Liver (tissue), 8 donors: ENCODE measurements at regions not wholly inside any gene's neighbourhood (a gene's known extent, or its start where the extent isn't known, plus 50 kb on each side); places are given as distances from the start of the nearest gene placed in this dataset.

Experiments used
- DNase-seq: peaks from one replicate; pipeline ENCODE4 v3.0.0-alpha.2; 2017; ENCODE audit warnings: low spot score
- H3K27ac ChIP-seq, 2 donors: one replicate each; pipeline ENCODE4 v1.7.0; 2013; ENCODE audit warnings: inconsistent platforms in 2 of 2, low read length in 2 of 2, control low read depth in 1 of 2, low read depth in 1 of 2, mild to moderate bottlenecking in 1 of 2
- H3K27me3 ChIP-seq, 4 donors: one replicate each; pipeline versions ENCODE4 v1.6.1 to v1.7.0; 2013; ENCODE audit warnings: low read length in 3 of 4, inconsistent platforms in 1 of 4, mild to moderate bottlenecking in 1 of 4, moderate library complexity in 1 of 4; ENCODE audit not compliant: control insufficient read depth in 4 of 4, insufficient read depth in 4 of 4
- H3K36me3 ChIP-seq, 4 donors: one replicate each; pipeline versions ENCODE4 v1.6.1 to v1.7.0; 2013; ENCODE audit warnings: low read length in 3 of 4, mild to moderate bottlenecking in 3 of 4, low read depth in 1 of 4, moderate library complexity in 1 of 4; ENCODE audit not compliant: control insufficient read depth in 4 of 4, insufficient read depth in 3 of 4
- H3K4me1 ChIP-seq, 4 donors: one replicate each; pipeline versions ENCODE4 v1.6.1 to v1.7.0; 2013; ENCODE audit warnings: low read length in 3 of 4, mild to moderate bottlenecking in 3 of 4, moderate library complexity in 1 of 4; ENCODE audit not compliant: control insufficient read depth in 4 of 4, insufficient read depth in 4 of 4
- H3K4me3 ChIP-seq, 3 donors: one replicate each; pipeline versions ENCODE4 v1.6.1 to v1.7.0; 2013; ENCODE audit warnings: low read length in 3 of 3, control low read depth in 1 of 3, low read depth in 1 of 3, mild to moderate bottlenecking in 1 of 3
- H3K9ac ChIP-seq, 2 donors: one replicate each; pipeline ENCODE4 v1.7.0; 2013; ENCODE audit warnings: low read length in 2 of 2, mild to moderate bottlenecking in 2 of 2, moderate library complexity in 2 of 2, control low read depth in 1 of 2, low read depth in 1 of 2
- H3K9me3 ChIP-seq, 4 donors: one replicate each; pipeline versions ENCODE4 v1.6.1 to v1.7.0; 2013; ENCODE audit warnings: low read length in 3 of 4; ENCODE audit not compliant: control insufficient read depth in 4 of 4
- EGR1 ChIP-seq, 2 donors: IDR thresholded peaks; 2 replicates each; pipeline ENCODE4 v1.6.1; 2016 to 2018; ENCODE audit warnings: antibody characterized with exemption in 2 of 2, low read depth in 2 of 2
- FOXA1 ChIP-seq: IDR thresholded peaks from 2 replicates; pipeline ENCODE4 v1.6.1; 2016; ENCODE audit warnings: antibody characterized with exemption
- FOXA2 ChIP-seq: IDR thresholded peaks from 2 replicates; pipeline ENCODE4 v1.6.1; 2016; ENCODE audit warnings: antibody characterized with exemption
- GABPA ChIP-seq, 2 donors: IDR thresholded peaks in 1 of 2; conservative IDR thresholded peaks in 1 of 2; 2 replicates each; pipeline ENCODE4 v1.6.1; 2016; ENCODE audit warnings: antibody characterized with exemption in 2 of 2, mild to moderate bottlenecking in 1 of 2, moderate library complexity in 1 of 2
- HNF4A ChIP-seq, 2 donors: conservative IDR thresholded peaks; 2 replicates each; pipeline ENCODE4 v1.6.1; 2016; ENCODE audit warnings: antibody characterized with exemption in 2 of 2, mild to moderate bottlenecking in 2 of 2
- HNF4G ChIP-seq: IDR thresholded peaks from 2 replicates; pipeline ENCODE4 v1.6.1; 2016; ENCODE audit warnings: antibody characterized with exemption
- JUND ChIP-seq, 2 donors: IDR thresholded peaks; 2 replicates each; pipeline ENCODE4 v1.6.1; 2016; ENCODE audit warnings: antibody characterized with exemption in 2 of 2
- NR2F2 ChIP-seq: IDR thresholded peaks from 2 replicates; pipeline ENCODE4 v1.6.1; 2016; ENCODE audit warnings: antibody characterized with exemption
- RAD21 ChIP-seq, 2 donors: IDR thresholded peaks; 2 replicates each; pipeline ENCODE4 v1.6.1; 2016; ENCODE audit warnings: antibody characterized with exemption in 2 of 2, mild to moderate bottlenecking in 2 of 2
- RXRA ChIP-seq, 2 donors: IDR thresholded peaks; 2 replicates each; pipeline ENCODE4 v1.6.1; 2017 to 2018; ENCODE audit warnings: antibody characterized with exemption in 2 of 2, mild to moderate bottlenecking in 1 of 2
- SP1 ChIP-seq: IDR thresholded peaks from 2 replicates; pipeline ENCODE4 v1.6.1; 2018; ENCODE audit warnings: antibody characterized with exemption, mild to moderate bottlenecking
- TAF1 ChIP-seq: conservative IDR thresholded peaks from 2 replicates; pipeline ENCODE4 v1.6.1; 2016; ENCODE audit warnings: antibody characterized with exemption, mild to moderate bottlenecking
- YY1 ChIP-seq: IDR thresholded peaks from 2 replicates; pipeline ENCODE4 v1.6.1; 2016; ENCODE audit warnings: antibody characterized with exemption, mild to moderate bottlenecking
- WGBS: extraction: QIAGEN DNeasy Blood & Tissue Kit; methylation state at CpG from one replicate; pipeline ENCODE4 v1.1.7; 2013; 5-methylcytosine and 5-hydroxymethylcytosine counted together
- TF ChIP-seq, protein P1 (sequence below): IDR thresholded peaks from 2 replicates; pipeline ENCODE4 v1.6.1; 2016; ENCODE audit warnings: antibody characterized with exemption
- TF ChIP-seq, protein P2 (sequence below): IDR thresholded peaks from 2 replicates; pipeline ENCODE4 v1.6.1; 2016; ENCODE audit warnings: antibody characterized with exemption, mild to moderate bottlenecking
- TF ChIP-seq, protein P3 (sequence below): fragments of 150-350 bp; IDR thresholded peaks from 2 replicates; pipeline ENCODE4 v1.5.1; 2017; ENCODE audit warnings: improper control_type of control experiment, low read depth, low read length; ENCODE audit not compliant: missing input control
- TF ChIP-seq, protein P4 (sequence below): IDR thresholded peaks from 2 replicates; pipeline ENCODE4 v1.6.1; 2016; ENCODE audit warnings: antibody characterized with exemption
- TF ChIP-seq, protein P5 (sequence below): IDR thresholded peaks from 2 replicates; pipeline ENCODE4 v1.6.1; 2016; ENCODE audit warnings: antibody characterized with exemption
- donor health status: healthy.
- donor health status: healthy.
- donor health status: healthy.
- donor health status: healthy.
- donor health status: healthy.

DNA sequence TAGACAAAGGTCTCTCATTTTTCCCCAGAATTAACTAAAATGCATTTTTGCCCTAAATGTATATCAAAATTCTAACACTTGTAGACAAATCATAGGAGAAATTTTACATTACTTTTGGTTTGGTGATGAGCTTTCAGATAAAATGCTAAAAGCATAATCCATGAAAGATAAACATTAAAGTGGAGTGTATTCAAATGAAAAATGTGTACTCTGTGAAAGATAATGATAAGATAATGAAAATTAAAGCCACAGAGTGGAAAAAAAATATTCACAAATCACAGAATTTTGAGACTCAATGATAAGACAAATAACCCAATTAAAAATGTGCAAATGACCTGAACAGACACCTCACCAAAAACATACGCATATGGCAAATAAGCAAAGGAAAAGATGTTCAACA, 176.9 kb upstream of the ADAMTS16 start:
- H3K27ac ChIP-seq, result no peak overlapping the region
- H3K4me1 ChIP-seq, result no peaks in the 10 kb centered on the region
- TF ChIP-seq, protein P1, sequence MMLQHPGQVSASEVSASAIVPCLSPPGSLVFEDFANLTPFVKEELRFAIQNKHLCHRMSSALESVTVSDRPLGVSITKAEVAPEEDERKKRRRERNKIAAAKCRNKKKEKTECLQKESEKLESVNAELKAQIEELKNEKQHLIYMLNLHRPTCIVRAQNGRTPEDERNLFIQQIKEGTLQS, result no peak
- TF ChIP-seq, protein P2, sequence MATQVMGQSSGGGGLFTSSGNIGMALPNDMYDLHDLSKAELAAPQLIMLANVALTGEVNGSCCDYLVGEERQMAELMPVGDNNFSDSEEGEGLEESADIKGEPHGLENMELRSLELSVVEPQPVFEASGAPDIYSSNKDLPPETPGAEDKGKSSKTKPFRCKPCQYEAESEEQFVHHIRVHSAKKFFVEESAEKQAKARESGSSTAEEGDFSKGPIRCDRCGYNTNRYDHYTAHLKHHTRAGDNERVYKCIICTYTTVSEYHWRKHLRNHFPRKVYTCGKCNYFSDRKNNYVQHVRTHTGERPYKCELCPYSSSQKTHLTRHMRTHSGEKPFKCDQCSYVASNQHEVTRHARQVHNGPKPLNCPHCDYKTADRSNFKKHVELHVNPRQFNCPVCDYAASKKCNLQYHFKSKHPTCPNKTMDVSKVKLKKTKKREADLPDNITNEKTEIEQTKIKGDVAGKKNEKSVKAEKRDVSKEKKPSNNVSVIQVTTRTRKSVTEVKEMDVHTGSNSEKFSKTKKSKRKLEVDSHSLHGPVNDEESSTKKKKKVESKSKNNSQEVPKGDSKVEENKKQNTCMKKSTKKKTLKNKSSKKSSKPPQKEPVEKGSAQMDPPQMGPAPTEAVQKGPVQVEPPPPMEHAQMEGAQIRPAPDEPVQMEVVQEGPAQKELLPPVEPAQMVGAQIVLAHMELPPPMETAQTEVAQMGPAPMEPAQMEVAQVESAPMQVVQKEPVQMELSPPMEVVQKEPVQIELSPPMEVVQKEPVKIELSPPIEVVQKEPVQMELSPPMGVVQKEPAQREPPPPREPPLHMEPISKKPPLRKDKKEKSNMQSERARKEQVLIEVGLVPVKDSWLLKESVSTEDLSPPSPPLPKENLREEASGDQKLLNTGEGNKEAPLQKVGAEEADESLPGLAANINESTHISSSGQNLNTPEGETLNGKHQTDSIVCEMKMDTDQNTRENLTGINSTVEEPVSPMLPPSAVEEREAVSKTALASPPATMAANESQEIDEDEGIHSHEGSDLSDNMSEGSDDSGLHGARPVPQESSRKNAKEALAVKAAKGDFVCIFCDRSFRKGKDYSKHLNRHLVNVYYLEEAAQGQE, result no peak
- TF ChIP-seq FOXA1 (no peak), RXRA (IDR thresholded peaks at IDR 0.05) (no peak), JUND (IDR thresholded peaks at IDR 0.05) (no peak), EGR1 (IDR thresholded peaks at IDR 0.05; ENCODE audit: low read depth in 2 of 2) (no peak), NR2F2 (no peak), HNF4G (no peak), HNF4A (conservative IDR thresholded peaks at IDR 0.05) (no peak), RAD21 (IDR thresholded peaks at IDR 0.05) (no peak), TAF1 (no peak), SP1 (no peak), YY1 (no peak), FOXA2 (no peak), GABPA (IDR thresholded peaks at IDR 0.05 in 1 of 2, conservative IDR thresholded peaks at IDR 0.05 in 1 of 2) (no peak)
- TF ChIP-seq, protein P3, sequence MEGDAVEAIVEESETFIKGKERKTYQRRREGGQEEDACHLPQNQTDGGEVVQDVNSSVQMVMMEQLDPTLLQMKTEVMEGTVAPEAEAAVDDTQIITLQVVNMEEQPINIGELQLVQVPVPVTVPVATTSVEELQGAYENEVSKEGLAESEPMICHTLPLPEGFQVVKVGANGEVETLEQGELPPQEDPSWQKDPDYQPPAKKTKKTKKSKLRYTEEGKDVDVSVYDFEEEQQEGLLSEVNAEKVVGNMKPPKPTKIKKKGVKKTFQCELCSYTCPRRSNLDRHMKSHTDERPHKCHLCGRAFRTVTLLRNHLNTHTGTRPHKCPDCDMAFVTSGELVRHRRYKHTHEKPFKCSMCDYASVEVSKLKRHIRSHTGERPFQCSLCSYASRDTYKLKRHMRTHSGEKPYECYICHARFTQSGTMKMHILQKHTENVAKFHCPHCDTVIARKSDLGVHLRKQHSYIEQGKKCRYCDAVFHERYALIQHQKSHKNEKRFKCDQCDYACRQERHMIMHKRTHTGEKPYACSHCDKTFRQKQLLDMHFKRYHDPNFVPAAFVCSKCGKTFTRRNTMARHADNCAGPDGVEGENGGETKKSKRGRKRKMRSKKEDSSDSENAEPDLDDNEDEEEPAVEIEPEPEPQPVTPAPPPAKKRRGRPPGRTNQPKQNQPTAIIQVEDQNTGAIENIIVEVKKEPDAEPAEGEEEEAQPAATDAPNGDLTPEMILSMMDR, result no peak
- TF ChIP-seq, protein P4, sequence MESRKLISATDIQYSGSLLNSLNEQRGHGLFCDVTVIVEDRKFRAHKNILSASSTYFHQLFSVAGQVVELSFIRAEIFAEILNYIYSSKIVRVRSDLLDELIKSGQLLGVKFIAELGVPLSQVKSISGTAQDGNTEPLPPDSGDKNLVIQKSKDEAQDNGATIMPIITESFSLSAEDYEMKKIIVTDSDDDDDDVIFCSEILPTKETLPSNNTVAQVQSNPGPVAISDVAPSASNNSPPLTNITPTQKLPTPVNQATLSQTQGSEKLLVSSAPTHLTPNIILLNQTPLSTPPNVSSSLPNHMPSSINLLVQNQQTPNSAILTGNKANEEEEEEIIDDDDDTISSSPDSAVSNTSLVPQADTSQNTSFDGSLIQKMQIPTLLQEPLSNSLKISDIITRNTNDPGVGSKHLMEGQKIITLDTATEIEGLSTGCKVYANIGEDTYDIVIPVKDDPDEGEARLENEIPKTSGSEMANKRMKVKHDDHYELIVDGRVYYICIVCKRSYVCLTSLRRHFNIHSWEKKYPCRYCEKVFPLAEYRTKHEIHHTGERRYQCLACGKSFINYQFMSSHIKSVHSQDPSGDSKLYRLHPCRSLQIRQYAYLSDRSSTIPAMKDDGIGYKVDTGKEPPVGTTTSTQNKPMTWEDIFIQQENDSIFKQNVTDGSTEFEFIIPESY, result no peak
- TF ChIP-seq, protein P5, sequence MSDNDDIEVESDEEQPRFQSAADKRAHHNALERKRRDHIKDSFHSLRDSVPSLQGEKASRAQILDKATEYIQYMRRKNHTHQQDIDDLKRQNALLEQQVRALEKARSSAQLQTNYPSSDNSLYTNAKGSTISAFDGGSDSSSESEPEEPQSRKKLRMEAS, result no peak
- H3K27me3 ChIP-seq, result peaks cover 0 to 5% (median 0%) of the 10 kb centered on the region in 4 donors
- H3K9me3 ChIP-seq, result no peaks in the 10 kb centered on the region
- no peak overlapping the region for H3K9ac ChIP-seq
- WGBS, result 87% methylated on average over 1 of the region's 1 CpG
- DNase-seq, result no peak
- no peak overlapping the region for H3K4me3 ChIP-seq
- H3K36me3 ChIP-seq, result no peaks in the 10 kb centered on the region

DNA sequence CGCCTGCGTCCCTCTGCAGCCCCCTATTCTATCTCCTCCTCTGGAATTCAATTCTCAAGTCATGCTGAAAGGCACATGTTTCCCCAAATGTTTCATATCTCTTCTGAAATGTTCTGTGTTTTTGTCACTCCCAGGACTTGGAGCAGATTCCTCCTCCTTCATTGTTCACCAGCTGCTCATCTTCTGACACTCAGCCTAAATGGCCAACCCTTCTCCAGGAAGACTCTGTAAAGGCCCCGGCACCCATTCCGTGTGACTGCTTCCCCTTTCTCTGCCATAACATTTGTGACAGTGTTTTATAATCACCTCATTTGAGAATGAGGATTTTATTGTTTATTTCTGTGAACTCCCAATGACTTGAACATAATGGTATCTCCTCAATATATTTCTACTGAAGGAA, 170.8 kb upstream of the ADAMTS16 start:
- Histone ChIP-seq H3K36me3 (no peaks in the 10 kb centered on the region), H3K4me1 (no peaks in the 10 kb centered on the region), H3K27ac (no peak overlapping the region), H3K9ac (no peak overlapping the region), H3K27me3 (no peaks in the 10 kb centered on the region), H3K4me3 (no peak overlapping the region), H3K9me3 (no peaks in the 10 kb centered on the region)
- TF ChIP-seq RXRA (IDR thresholded peaks at IDR 0.05) (no peak), EGR1 (IDR thresholded peaks at IDR 0.05; ENCODE audit: low read depth in 2 of 2) (no peak), HNF4A (conservative IDR thresholded peaks at IDR 0.05) (no peak), GABPA (IDR thresholded peaks at IDR 0.05 in 1 of 2, conservative IDR thresholded peaks at IDR 0.05 in 1 of 2) (no peak), FOXA1 (no peak), FOXA2 (no peak)
- TF ChIP-seq, protein P5, result no peak
- TF ChIP-seq, protein P3, result no peak
- WGBS, result 89% methylated on average over 4 of the region's 4 CpGs
- DNase-seq, result no peak
